H1 (cell line): ENCODE measurements at regions not wholly inside any gene's neighbourhood (a gene's known extent, or its start where the extent isn't known, plus 50 kb on each side); places are given as distances from the start of the nearest gene placed in this dataset.

ENCODE experiments used
- EZH2 ChIP-seq: fragments of 200-600 bp; sonication (generic); IDR thresholded peaks from 2 replicates; pipeline ENCODE4 v1.7.1; 2012; ENCODE audit warnings: low read depth, mild to moderate bottlenecking, moderate library complexity, low read length, inconsistent platforms; ENCODE audit not compliant: severe bottlenecking
- JUND ChIP-seq: IDR thresholded peaks from 2 replicates; pipeline ENCODE4 v1.6.1; 2011; ENCODE audit warnings: mild to moderate bottlenecking, improper control_type of control experiment, low read length
- POLR2A ChIP-seq, 2 experiments: IDR thresholded peaks; 1 replicate in 1 of 2; 2 replicates in 1 of 2; pipeline ENCODE4 v1.6.1; 2011; ENCODE audit warnings: low read depth in 2 of 2, low read length in 2 of 2, mild to moderate bottlenecking in 2 of 2; ENCODE audit errors: control extremely low read depth in 1 of 2
- POLR2AphosphoS5 ChIP-seq: IDR thresholded peaks from 2 replicates; pipeline ENCODE4 v1.6.1; 2011; ENCODE audit warnings: low read depth, low read length
- RNF2 ChIP-seq: fragments of 200-900, 300-1000 bp; sonication (generic); IDR thresholded peaks from 2 replicates; pipeline ENCODE4 v1.7.1; 2016; ENCODE audit warnings: borderline replicate concordance, low read depth, mild to moderate bottlenecking, antibody characterized with exemption, low read length; ENCODE audit not compliant: poor library complexity, severe bottlenecking; ENCODE audit errors: missing control alignments
- SIN3A ChIP-seq, 2 experiments: IDR thresholded peaks in 1 of 2; conservative IDR thresholded peaks in 1 of 2; 2 replicates each; pipeline ENCODE4 v1.6.1; 2011 to 2012; ENCODE audit warnings: low read length in 2 of 2, improper control_type of control experiment in 1 of 2, low read depth in 1 of 2, mild to moderate bottlenecking in 1 of 2
- SRF ChIP-seq: IDR thresholded peaks from 2 replicates; pipeline ENCODE4 v1.6.1; 2011; ENCODE audit warnings: mild to moderate bottlenecking, low read depth, low read length, moderate library complexity
- TEAD4 ChIP-seq: IDR thresholded peaks from 2 replicates; pipeline ENCODE4 v1.6.1; 2012; ENCODE audit warnings: low read depth, low read length, inconsistent platforms, mixed read lengths
- USF2 ChIP-seq: IDR thresholded peaks from 2 replicates; pipeline ENCODE4 v1.6.1; 2011; ENCODE audit warnings: low read length, improper control_type of control experiment
- YY1 ChIP-seq: IDR thresholded peaks from 2 replicates; pipeline ENCODE4 v1.6.1; 2011; ENCODE audit warnings: low read depth, mild to moderate bottlenecking, low read length
- TF ChIP-seq, protein P1 (sequence below), 3 experiments: IDR thresholded peaks; 1 replicate in 2 of 3; 2 replicates in 1 of 3; pipeline versions ENCODE4 v1.5.1 to v1.6.1; 2011; ENCODE audit warnings: low read length in 3 of 3, mild to moderate bottlenecking in 3 of 3, inconsistent platforms in 2 of 3, low read depth in 1 of 3, moderate library complexity in 1 of 3; ENCODE audit not compliant: insufficient read depth in 1 of 3; ENCODE audit errors: control extremely low read depth in 1 of 3

DNA sequence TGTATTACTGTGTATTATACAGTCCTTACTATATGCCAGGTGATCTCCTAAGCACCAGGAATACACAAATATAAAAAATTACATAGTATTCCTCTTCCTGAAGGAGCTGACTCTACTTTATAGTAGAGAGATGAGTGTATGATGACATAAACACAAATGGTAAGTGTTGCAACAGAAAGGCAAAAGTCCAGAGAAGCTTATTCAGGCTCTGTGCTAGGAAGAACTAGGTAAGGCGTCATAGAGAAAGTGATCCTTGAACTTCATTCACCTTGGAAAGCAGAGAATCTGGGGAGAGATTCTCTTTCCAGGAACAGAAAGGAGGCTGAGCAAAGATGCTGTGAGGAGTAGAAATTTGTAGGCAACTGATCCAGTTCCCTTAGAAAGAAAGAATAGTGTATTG, 115.0 kb upstream of the KCNIP4 start:
- TF ChIP-seq POLR2AphosphoS5 = no peak
- no peak for TF ChIP-seq SIN3A (conservative IDR thresholded peaks at IDR 0.05 in 1 of 2, IDR thresholded peaks at IDR 0.05 in 1 of 2; ENCODE audit: low read depth in 1 of 2, low read length in 2 of 2)
- no peak for TF ChIP-seq USF2
- TF ChIP-seq SRF = no peak
- TF ChIP-seq EZH2 = no peak
- no peak for TF ChIP-seq YY1
- TF ChIP-seq, protein P1, sequence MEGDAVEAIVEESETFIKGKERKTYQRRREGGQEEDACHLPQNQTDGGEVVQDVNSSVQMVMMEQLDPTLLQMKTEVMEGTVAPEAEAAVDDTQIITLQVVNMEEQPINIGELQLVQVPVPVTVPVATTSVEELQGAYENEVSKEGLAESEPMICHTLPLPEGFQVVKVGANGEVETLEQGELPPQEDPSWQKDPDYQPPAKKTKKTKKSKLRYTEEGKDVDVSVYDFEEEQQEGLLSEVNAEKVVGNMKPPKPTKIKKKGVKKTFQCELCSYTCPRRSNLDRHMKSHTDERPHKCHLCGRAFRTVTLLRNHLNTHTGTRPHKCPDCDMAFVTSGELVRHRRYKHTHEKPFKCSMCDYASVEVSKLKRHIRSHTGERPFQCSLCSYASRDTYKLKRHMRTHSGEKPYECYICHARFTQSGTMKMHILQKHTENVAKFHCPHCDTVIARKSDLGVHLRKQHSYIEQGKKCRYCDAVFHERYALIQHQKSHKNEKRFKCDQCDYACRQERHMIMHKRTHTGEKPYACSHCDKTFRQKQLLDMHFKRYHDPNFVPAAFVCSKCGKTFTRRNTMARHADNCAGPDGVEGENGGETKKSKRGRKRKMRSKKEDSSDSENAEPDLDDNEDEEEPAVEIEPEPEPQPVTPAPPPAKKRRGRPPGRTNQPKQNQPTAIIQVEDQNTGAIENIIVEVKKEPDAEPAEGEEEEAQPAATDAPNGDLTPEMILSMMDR (IDR thresholded peaks at IDR 0.05; ENCODE audit: control extremely low read depth in 1 of 3, insufficient read depth in 1 of 3, low read depth in 1 of 3, low read length in 3 of 3) = no peak
- TF ChIP-seq POLR2A (IDR thresholded peaks at IDR 0.05; ENCODE audit: control extremely low read depth in 1 of 2, low read depth in 2 of 2, low read length in 2 of 2) = no peak
- no peak for TF ChIP-seq JUND
- TF ChIP-seq TEAD4 = no peak
- no peak for TF ChIP-seq RNF2
